ENCODE measurements at regions not wholly inside any gene's neighbourhood (a gene's known extent, or its start where the extent isn't known, plus 50 kb on each side); places are given as distances from the start of the nearest gene placed in this dataset.

GRCh38 chr2:133787207-133787606 lies 218.9 kb upstream of the NCKAP5 start:
- TF ChIP-seq, protein P1, sequence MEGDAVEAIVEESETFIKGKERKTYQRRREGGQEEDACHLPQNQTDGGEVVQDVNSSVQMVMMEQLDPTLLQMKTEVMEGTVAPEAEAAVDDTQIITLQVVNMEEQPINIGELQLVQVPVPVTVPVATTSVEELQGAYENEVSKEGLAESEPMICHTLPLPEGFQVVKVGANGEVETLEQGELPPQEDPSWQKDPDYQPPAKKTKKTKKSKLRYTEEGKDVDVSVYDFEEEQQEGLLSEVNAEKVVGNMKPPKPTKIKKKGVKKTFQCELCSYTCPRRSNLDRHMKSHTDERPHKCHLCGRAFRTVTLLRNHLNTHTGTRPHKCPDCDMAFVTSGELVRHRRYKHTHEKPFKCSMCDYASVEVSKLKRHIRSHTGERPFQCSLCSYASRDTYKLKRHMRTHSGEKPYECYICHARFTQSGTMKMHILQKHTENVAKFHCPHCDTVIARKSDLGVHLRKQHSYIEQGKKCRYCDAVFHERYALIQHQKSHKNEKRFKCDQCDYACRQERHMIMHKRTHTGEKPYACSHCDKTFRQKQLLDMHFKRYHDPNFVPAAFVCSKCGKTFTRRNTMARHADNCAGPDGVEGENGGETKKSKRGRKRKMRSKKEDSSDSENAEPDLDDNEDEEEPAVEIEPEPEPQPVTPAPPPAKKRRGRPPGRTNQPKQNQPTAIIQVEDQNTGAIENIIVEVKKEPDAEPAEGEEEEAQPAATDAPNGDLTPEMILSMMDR (IDR thresholded peaks at IDR 0.05; ENCODE audit: low read depth, low read length) = no peak
- no peak for TF ChIP-seq EZH2phosphoT487 (IDR thresholded peaks at IDR 0.05; ENCODE audit: low read depth)

Measured in OCI-LY3 (cell line).